B cell (primary cell): ENCODE measurements at regions not wholly inside any gene's neighbourhood (a gene's known extent, or its start where the extent isn't known, plus 50 kb on each side); places are given as distances from the start of the nearest gene placed in this dataset.

Experiments
- ATAC-seq: fragments of 200-7000 bp; cut with Tn5 transposase; one replicate; pipeline ENCODE4 v1.10.0; 2021; ENCODE audit warnings: low read depth, mild to moderate bottlenecking, moderate number of reproducible peaks, moderate library complexity
- CTCF ChIA-PET: fragments of 350-600 bp; sonication (Branson Sonifier 250); formaldehyde crosslinking; loops from one replicate; lab custom pipeline; 2021; ENCODE audit warnings: antibody characterized with exemption, inconsistent platforms; lab: Charles Lee
- POLR2A ChIA-PET: fragments of 350-600 bp; sonication (Branson Sonifier 250); formaldehyde crosslinking; loops from one replicate; lab custom pipeline; 2021; ENCODE audit warnings: antibody characterized with exemption; lab: Charles Lee
- DNase-seq: peaks from one replicate; pipeline ENCODE4 v3.0.0; 2013
- H2AFZ ChIP-seq: 2 replicates; pipeline ENCODE4 v1.6.1; 2012; ENCODE audit warnings: mild to moderate bottlenecking, low read depth, low read length; ENCODE audit not compliant: insufficient read depth, poor library complexity, severe bottlenecking
- H3K27ac ChIP-seq, 2 donors: 1 replicate in 1 of 2; 2 replicates in 1 of 2; pipeline ENCODE4 v1.5.1; 2012 to 2013; ENCODE audit warnings: low read length in 2 of 2, mild to moderate bottlenecking in 2 of 2, moderate library complexity in 1 of 2
- H3K27me3 ChIP-seq, 4 experiments: fragments of 200-600 bp in 1 of 4; sonication (generic) in 1 of 4; replicated peaks in 1 of 4; 1 replicate in 2 of 4; 2 replicates in 2 of 4; pipeline versions ENCODE4 v1.6.1 to v1.7.0; 2013 to 2016; ENCODE audit warnings: low read length in 3 of 4, mild to moderate bottlenecking in 2 of 4, mixed read lengths in 1 of 4, moderate library complexity in 1 of 4; ENCODE audit not compliant: insufficient read depth in 4 of 4, control insufficient read depth in 3 of 4; ENCODE audit errors: control extremely low read depth in 1 of 4
- H3K36me3 ChIP-seq, 2 experiments: replicated peaks in 1 of 2; 1 replicate in 1 of 2; 2 replicates in 1 of 2; pipeline versions ENCODE4 v1.6.1 to v1.7.1; 2013; ENCODE audit warnings: low read length in 1 of 2; ENCODE audit not compliant: insufficient read depth in 2 of 2, control insufficient read depth in 1 of 2; ENCODE audit errors: control extremely low read depth in 1 of 2, extremely low read depth in 1 of 2
- H3K4me1 ChIP-seq, 2 donors: fragments of 200-600 bp in 1 of 2; sonication (generic) in 1 of 2; 1 replicate in 1 of 2; 2 replicates in 1 of 2; pipeline versions ENCODE4 v1.5.1 to v1.6.1; 2013 to 2017; ENCODE audit warnings: low read length in 2 of 2; ENCODE audit not compliant: control insufficient read depth in 2 of 2, insufficient read depth in 2 of 2
- H3K4me2 ChIP-seq: replicated peaks from 2 replicates; pipeline ENCODE3; 2012; ENCODE audit warnings: mild to moderate bottlenecking, low read depth, low read length; ENCODE audit not compliant: poor library complexity, severe bottlenecking
- H3K4me3 ChIP-seq, 5 experiments: fragments of 200-600 bp in 1 of 5; sonication (generic) in 1 of 5; 1 replicate in 3 of 5; 2 replicates in 2 of 5; pipeline versions ENCODE4 v1.5.1 to v1.7.0; 2011 to 2016; ENCODE audit warnings: low read length in 4 of 5, mild to moderate bottlenecking in 4 of 5, low read depth in 2 of 5, control low read depth in 1 of 5, moderate library complexity in 1 of 5; ENCODE audit not compliant: insufficient read depth in 1 of 5; ENCODE audit errors: control extremely low read depth in 1 of 5, extremely low read depth in 1 of 5
- H3K79me2 ChIP-seq: fragments of 200-600 bp; sonication (generic); one replicate; pipeline ENCODE4 v1.6.0; 2016; ENCODE audit warnings: low read length; ENCODE audit not compliant: control insufficient read depth, insufficient read depth
- H3K9ac ChIP-seq: fragments of 200-600 bp; sonication (generic); 2 replicates; pipeline ENCODE4 v1.6.1; 2017; ENCODE audit warnings: mild to moderate bottlenecking, low read length, moderate library complexity
- H3K9me3 ChIP-seq, 3 donors: one replicate each; pipeline versions ENCODE4 v1.6.1 to v1.7.1; 2013; ENCODE audit warnings: low read length in 2 of 3; ENCODE audit not compliant: control insufficient read depth in 2 of 3, insufficient read depth in 1 of 3; ENCODE audit errors: control extremely low read depth in 1 of 3
- H4K20me1 ChIP-seq: 2 replicates; pipeline ENCODE4 v1.6.0; 2012; ENCODE audit warnings: mild to moderate bottlenecking, low read length; ENCODE audit not compliant: insufficient read depth, control insufficient read depth, poor library complexity, severe bottlenecking
- H3K27ac Mint-ChIP-seq: one replicate; pipeline ENCODE4 v1.8.0; 2021; ENCODE audit warnings: mixed read lengths
- H3K27me3 Mint-ChIP-seq: one replicate; pipeline ENCODE4 v1.8.0; 2021; ENCODE audit warnings: mixed read lengths
- H3K4me1 Mint-ChIP-seq: one replicate; pipeline ENCODE4 v1.8.0; 2021; ENCODE audit warnings: mixed read lengths
- H3K4me3 Mint-ChIP-seq: one replicate; pipeline ENCODE4 v1.8.0; 2021; ENCODE audit warnings: mixed read lengths
- H3K9me3 Mint-ChIP-seq: one replicate; pipeline ENCODE4 v1.8.0; 2022; ENCODE audit warnings: mixed read lengths; ENCODE audit not compliant: insufficient read depth
- CTCF ChIP-seq: fragments of 200-600 bp; IDR thresholded peaks from one replicate; pipeline ENCODE4 v1.8.0; 2022; ENCODE audit warnings: antibody characterized with exemption, mild to moderate bottlenecking
- EZH2 ChIP-seq: IDR thresholded peaks from 2 replicates; pipeline ENCODE4 v1.6.1; 2012; ENCODE audit warnings: borderline replicate concordance, low read depth, mild to moderate bottlenecking, moderate library complexity, low read length; ENCODE audit not compliant: insufficient read depth, poor library complexity, severe bottlenecking
- WGBS: methylation state at CpG from one replicate; pipeline ENCODE4 v1.1.5; 2013; ENCODE audit warnings: missing lambda C conversion rate; ENCODE audit not compliant: insufficient coverage; 5-methylcytosine and 5-hydroxymethylcytosine counted together
- intact Hi-C: fragments of 100-400 bp; cut with micrococcal nuclease; formaldehyde crosslinking; loops from one replicate; pipeline ENCODE4 v1.10.0; 2022

- DNase-seq (no peak), ATAC-seq (no peak)
- no peaks in the 10 kb centered on the region for H3K36me3 ChIP-seq
- peak overlapping the region in 2 of 5 experiments; percentile 13 to 55 for H3K4me3 ChIP-seq
- H3K4me1 ChIP-seq: peaks cover 9 to 14% of the 10 kb centered on the region in 2 donors
- H3K4me3 Mint-ChIP-seq: peak overlapping the region; percentile 61
- no peaks in the 10 kb centered on the region for H3K9me3 Mint-ChIP-seq
- peak overlapping the region; percentile 58 for H3K9ac ChIP-seq
- no peak overlapping the region for H3K27ac Mint-ChIP-seq
- ChIA-PET POLR2A (no interaction called here), CTCF (no interaction called here)
- WGBS: 21% methylated on average over 6 of the region's 6 CpGs
- no peak overlapping the region for H3K27ac ChIP-seq
- TF ChIP-seq EZH2 (no peak), CTCF (no peak)
- H3K27me3 ChIP-seq: peaks cover 0 to 17% (median 6%) of the 10 kb centered on the region in 4 experiments
- H3K4me2 ChIP-seq: peak overlapping the region; percentile 73
- H3K9me3 ChIP-seq: no peaks in the 10 kb centered on the region
- H3K4me1 Mint-ChIP-seq: peaks cover 20% of the 10 kb centered on the region
- no peaks in the 10 kb centered on the region for H3K79me2 ChIP-seq
- H3K27me3 Mint-ChIP-seq: peaks cover 35% of the 10 kb centered on the region
- H2AFZ ChIP-seq: no peak overlapping the region
- intact Hi-C loops: no loop called here
- H4K20me1 ChIP-seq: no peaks in the 10 kb centered on the region
Measured at GRCh38 chr2:226031647-226032501, 632.4 kb downstream of the NYAP2 start.
